OCI-LY1 (cell line): ENCODE measurements at regions not wholly inside any gene's neighbourhood (a gene's known extent, or its start where the extent isn't known, plus 50 kb on each side); places are given as distances from the start of the nearest gene placed in this dataset.

Experiments
- H2AFZ ChIP-seq: fragments of 200-600 bp; sonication (generic), shearing (Covaris generic); 2 replicates; pipeline ENCODE4 v1.6.0; 2014; ENCODE audit warnings: antibody characterized with exemption, mild to moderate bottlenecking, low read length
- H3F3A ChIP-seq: fragments of 200-600 bp; sonication (generic), shearing (Covaris generic); 2 replicates; pipeline ENCODE4 v1.6.0; 2014; ENCODE audit warnings: mild to moderate bottlenecking, antibody characterized with exemption, low read length, moderate library complexity; ENCODE audit not compliant: insufficient read depth
- H3K27ac ChIP-seq: fragments of 200-600 bp; sonication (generic); 2 replicates; pipeline ENCODE4 v1.5.1; 2014; ENCODE audit warnings: low read length, mixed run types, mild to moderate bottlenecking, low read depth; ENCODE audit not compliant: poor library complexity, severe bottlenecking
- H3K27me3 ChIP-seq: fragments of 200-600 bp; sonication (generic); 2 replicates; pipeline ENCODE4 v1.6.0; 2014; ENCODE audit warnings: antibody characterized with exemption, mild to moderate bottlenecking, low read length, moderate library complexity; ENCODE audit not compliant: insufficient read depth
- H3K36me3 ChIP-seq: fragments of 200-600 bp; sonication (generic); 2 replicates; pipeline ENCODE4 v1.6.1; 2014; ENCODE audit warnings: mild to moderate bottlenecking, antibody characterized with exemption, low read length, moderate library complexity, mixed read lengths; ENCODE audit not compliant: insufficient read depth
- H3K4me1 ChIP-seq: fragments of 200-600 bp; sonication (generic); 2 replicates; pipeline ENCODE4 v1.5.1; 2014; ENCODE audit warnings: mild to moderate bottlenecking, low read length, moderate library complexity; ENCODE audit not compliant: insufficient read depth, severe bottlenecking
- H3K4me2 ChIP-seq: fragments of 200-600 bp; sonication (generic), shearing (Covaris generic); 2 replicates; pipeline ENCODE4 v1.6.1; 2014; ENCODE audit warnings: low read length
- H3K4me3 ChIP-seq: fragments of 200-600 bp; sonication (generic); 2 replicates; pipeline ENCODE4 v1.5.1; 2014; ENCODE audit warnings: low read length, low read depth, mild to moderate bottlenecking, mixed read lengths; ENCODE audit not compliant: poor library complexity, severe bottlenecking
- H3K79me2 ChIP-seq: fragments of 200-600 bp; shearing (Covaris generic); 2 replicates; pipeline ENCODE4 v1.6.1; 2016; ENCODE audit warnings: mixed run types, low read length, mixed read lengths; ENCODE audit not compliant: insufficient read depth
- H3K9ac ChIP-seq: fragments of 200-600 bp; sonication (generic), shearing (Covaris generic); 2 replicates; pipeline ENCODE4 v1.6.1; 2014; ENCODE audit warnings: mild to moderate bottlenecking, low read length, mixed read lengths
- H3K9me2 ChIP-seq: fragments of 200-600 bp; sonication (generic), shearing (Covaris generic); 2 replicates; pipeline ENCODE4 v1.6.1; 2014; ENCODE audit warnings: low read depth, mild to moderate bottlenecking, low read length, mixed read lengths
- H3K9me3 ChIP-seq: fragments of 200-600 bp; shearing (Covaris generic); 2 replicates; pipeline ENCODE4 v1.6.1; 2014; ENCODE audit warnings: low read length, mixed read lengths
- H4K20me1 ChIP-seq: fragments of 200-600 bp; sonication (generic), shearing (Covaris generic); 2 replicates; pipeline ENCODE4 v1.6.0; 2016; ENCODE audit warnings: mild to moderate bottlenecking, low read length; ENCODE audit not compliant: insufficient read depth
- EZH2 ChIP-seq: fragments of 200-600 bp; sonication (generic), shearing (Covaris generic); IDR thresholded peaks from 2 replicates; pipeline ENCODE4 v1.8.0; 2017; ENCODE audit warnings: borderline replicate concordance, mixed run types, mild to moderate bottlenecking, antibody characterized with exemption, low read length, moderate library complexity, mixed read lengths
- TF ChIP-seq, protein P1 (sequence below): fragments of 200-600 bp; sonication (generic), shearing (Covaris generic); IDR thresholded peaks from 2 replicates; pipeline ENCODE4 v1.5.1; 2017; ENCODE audit warnings: mild to moderate bottlenecking, antibody characterized with exemption, low read length, moderate library complexity, mixed read lengths

DNA sequence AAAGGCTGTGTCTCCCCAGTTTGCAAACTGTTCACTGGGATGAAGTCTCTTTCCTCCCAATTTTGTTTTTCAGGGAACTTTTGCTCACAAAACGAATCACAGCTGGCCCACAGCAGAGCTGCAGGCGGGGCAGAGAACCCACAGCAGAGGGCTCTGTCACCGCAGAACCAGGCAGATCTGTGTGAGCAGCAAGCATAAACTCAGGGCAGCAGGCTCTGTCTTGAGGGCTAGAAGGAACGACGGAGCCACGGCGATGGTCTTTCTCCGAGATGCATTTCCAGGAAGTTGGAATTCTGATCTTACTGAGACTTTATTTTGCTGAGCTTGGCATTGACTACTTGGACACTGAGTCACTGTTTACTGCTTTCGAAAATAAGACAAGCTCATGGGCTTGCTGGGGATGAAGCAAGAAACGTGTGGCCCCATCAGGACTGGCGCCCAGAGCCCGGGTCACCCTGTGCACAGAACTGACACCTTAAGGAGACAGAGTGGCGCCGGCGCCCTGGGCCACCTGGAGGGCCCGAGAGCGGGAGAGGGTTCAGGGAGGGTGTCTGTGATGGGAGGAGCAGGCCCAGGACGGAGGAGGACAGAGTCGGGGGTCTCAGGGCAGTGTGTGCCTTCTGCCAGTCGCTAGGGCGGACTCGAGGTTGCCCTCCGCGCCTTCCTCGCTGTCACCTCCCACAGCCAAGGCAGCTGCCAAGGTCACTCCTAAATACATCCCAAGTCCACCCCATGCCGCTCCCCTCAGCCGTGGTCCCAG, 106.3 kb upstream of the NXT1 start:
- H3K27ac ChIP-seq, result no peak overlapping the region
- H3K9me3 ChIP-seq, result no peaks in the 10 kb centered on the region
- H3K36me3 ChIP-seq, result no peaks in the 10 kb centered on the region
- H3F3A ChIP-seq, result no peaks in the 10 kb centered on the region
- no peaks in the 10 kb centered on the region for H3K79me2 ChIP-seq
- peaks cover under 1% of the 10 kb centered on the region; the same call in 1 of the 2 replicates for H3K27me3 ChIP-seq
- no peak overlapping the region for H3K4me2 ChIP-seq
- no peaks in the 10 kb centered on the region for H4K20me1 ChIP-seq
- TF ChIP-seq, protein P1, sequence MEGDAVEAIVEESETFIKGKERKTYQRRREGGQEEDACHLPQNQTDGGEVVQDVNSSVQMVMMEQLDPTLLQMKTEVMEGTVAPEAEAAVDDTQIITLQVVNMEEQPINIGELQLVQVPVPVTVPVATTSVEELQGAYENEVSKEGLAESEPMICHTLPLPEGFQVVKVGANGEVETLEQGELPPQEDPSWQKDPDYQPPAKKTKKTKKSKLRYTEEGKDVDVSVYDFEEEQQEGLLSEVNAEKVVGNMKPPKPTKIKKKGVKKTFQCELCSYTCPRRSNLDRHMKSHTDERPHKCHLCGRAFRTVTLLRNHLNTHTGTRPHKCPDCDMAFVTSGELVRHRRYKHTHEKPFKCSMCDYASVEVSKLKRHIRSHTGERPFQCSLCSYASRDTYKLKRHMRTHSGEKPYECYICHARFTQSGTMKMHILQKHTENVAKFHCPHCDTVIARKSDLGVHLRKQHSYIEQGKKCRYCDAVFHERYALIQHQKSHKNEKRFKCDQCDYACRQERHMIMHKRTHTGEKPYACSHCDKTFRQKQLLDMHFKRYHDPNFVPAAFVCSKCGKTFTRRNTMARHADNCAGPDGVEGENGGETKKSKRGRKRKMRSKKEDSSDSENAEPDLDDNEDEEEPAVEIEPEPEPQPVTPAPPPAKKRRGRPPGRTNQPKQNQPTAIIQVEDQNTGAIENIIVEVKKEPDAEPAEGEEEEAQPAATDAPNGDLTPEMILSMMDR, result no peak
- no peak for TF ChIP-seq EZH2
- no peak overlapping the region for H2AFZ ChIP-seq
- no peaks in the 10 kb centered on the region for H3K4me1 ChIP-seq
- no peaks in the 10 kb centered on the region for H3K9me2 ChIP-seq
- H3K4me3 ChIP-seq, result no peak overlapping the region
- H3K9ac ChIP-seq, result no peak overlapping the region

DNA sequence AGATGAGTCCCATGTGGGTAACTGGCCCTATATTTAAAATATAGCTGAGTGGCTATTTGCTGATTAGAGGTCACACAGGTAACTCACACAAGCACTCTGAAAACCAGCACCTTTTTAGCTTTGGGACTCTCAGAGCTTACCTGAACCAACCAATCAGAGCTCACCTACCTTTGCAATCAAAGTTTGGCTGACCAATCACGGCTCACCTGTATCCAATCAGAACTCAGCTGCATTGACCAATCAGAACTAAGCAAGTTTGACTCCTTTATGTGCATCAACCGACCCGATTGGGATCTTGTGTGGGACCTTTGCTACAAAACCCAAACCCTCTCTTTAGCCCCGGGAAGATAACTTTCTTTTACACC, 106.8 kb upstream of the NXT1 start:
- no peak overlapping the region for H3K4me3 ChIP-seq
- no peak overlapping the region for H3K4me2 ChIP-seq
- TF ChIP-seq, protein P1, result no peak
- TF ChIP-seq EZH2, result no peak
- H3K4me1 ChIP-seq, result no peaks in the 10 kb centered on the region
- H3K9ac ChIP-seq, result no peak overlapping the region
- no peaks in the 10 kb centered on the region for H3K27me3 ChIP-seq
- H3K36me3 ChIP-seq, result no peaks in the 10 kb centered on the region
- no peaks in the 10 kb centered on the region for H3F3A ChIP-seq
- no peaks in the 10 kb centered on the region for H4K20me1 ChIP-seq
- no peaks in the 10 kb centered on the region for H3K9me2 ChIP-seq
- H2AFZ ChIP-seq, result no peak overlapping the region
- no peaks in the 10 kb centered on the region for H3K79me2 ChIP-seq
- no peak overlapping the region for H3K27ac ChIP-seq
- H3K9me3 ChIP-seq, result no peaks in the 10 kb centered on the region

DNA sequence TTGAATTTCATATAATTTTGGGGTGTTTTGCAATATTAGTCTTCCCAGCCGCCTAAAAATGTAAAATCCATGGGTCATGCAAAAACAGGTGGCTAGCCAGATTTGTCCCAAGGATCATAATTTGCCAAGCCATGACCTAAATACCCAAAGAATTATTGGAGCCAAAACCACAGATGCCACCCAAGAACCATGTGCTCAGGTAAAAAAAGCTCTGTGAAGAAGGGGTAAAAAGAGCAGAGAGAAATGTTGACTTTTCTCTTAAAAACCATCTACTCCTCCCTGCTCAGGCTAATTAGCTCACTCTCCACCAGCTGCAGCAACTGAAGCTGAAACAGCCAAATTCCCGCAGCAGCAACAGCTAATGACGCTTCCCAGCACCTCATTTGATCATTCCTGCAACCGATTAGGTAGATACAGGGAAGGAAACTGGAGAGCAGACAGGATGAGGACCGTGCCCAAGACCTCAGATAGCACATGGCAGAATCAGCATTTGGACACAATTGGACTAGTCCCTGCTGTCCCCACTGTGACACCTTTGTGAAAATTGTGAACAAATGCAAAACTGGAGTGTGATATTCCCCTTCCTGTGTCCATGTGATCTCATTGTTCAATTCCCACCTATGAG, 107.9 kb upstream of the NXT1 start:
- H3K4me1 ChIP-seq, result no peaks in the 10 kb centered on the region
- H4K20me1 ChIP-seq, result no peaks in the 10 kb centered on the region
- no peaks in the 10 kb centered on the region for H3K9me2 ChIP-seq
- no peak overlapping the region for H3K4me3 ChIP-seq
- no peak overlapping the region for H3K4me2 ChIP-seq
- H3K27me3 ChIP-seq, result no peaks in the 10 kb centered on the region
- TF ChIP-seq EZH2, result no peak
- TF ChIP-seq, protein P1, result no peak
- no peak overlapping the region for H3K27ac ChIP-seq
- H3K36me3 ChIP-seq, result no peaks in the 10 kb centered on the region
- no peaks in the 10 kb centered on the region for H3F3A ChIP-seq
- no peaks in the 10 kb centered on the region for H3K79me2 ChIP-seq
- no peaks in the 10 kb centered on the region for H3K9me3 ChIP-seq
- H2AFZ ChIP-seq, result no peak overlapping the region
- H3K9ac ChIP-seq, result no peak overlapping the region
